Erythroblast (primary cell): ENCODE measurements at regions not wholly inside any gene's neighbourhood (a gene's known extent, or its start where the extent isn't known, plus 50 kb on each side); places are given as distances from the start of the nearest gene placed in this dataset.

Source experiments
- DNase-seq, 2 experiments: peaks; one replicate each; lab custom pipeline; 2025; lab: John Stamatoyannopoulos, UW
- GATA1 ChIP-seq: IDR thresholded peaks from 2 replicates; pipeline ENCODE4 v1.6.1; 2011; ENCODE audit warnings: low read depth, mild to moderate bottlenecking, control low read depth, low read length, moderate library complexity
- POLR2A ChIP-seq: IDR thresholded peaks from 2 replicates; pipeline ENCODE4 v1.6.1; 2011; ENCODE audit warnings: mild to moderate bottlenecking, low read length

DNA sequence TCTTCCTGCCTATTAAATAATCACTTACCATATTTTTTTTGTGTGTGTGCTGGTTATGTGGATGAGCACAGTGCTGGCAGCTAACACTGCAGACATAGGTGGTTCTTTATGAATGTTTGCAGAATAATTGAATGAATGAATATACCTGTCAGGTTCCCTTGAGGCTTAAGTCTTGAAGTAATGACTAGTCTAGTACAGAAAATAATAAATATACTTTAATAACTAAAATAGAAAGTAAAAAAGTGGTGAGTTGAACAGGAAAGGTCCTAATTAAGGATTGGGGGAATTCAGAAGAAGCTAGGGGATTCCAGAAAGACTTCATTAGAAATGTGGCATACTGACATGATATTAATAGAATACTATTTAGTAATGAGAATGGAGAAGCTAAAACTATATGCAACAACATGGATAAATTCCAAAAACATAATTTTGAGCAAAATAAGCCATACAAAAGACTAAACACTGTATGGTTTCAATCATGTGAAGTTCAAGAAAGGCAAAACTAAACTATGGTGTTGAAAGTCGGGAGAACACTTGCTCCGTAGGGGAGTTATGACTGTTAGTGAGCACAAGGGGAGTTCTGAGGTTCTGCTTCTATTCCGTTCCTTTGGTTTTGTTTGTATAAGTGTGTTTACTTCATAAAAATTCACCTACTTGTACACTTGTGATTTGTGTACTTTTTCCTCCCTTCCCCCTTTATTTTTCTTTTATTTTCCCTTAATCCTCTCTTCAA, 464.6 kb downstream of the MTX2 start:
- TF ChIP-seq POLR2A, result no peak
- TF ChIP-seq GATA1, result no peak
- DNase-seq, result no peak

DNA sequence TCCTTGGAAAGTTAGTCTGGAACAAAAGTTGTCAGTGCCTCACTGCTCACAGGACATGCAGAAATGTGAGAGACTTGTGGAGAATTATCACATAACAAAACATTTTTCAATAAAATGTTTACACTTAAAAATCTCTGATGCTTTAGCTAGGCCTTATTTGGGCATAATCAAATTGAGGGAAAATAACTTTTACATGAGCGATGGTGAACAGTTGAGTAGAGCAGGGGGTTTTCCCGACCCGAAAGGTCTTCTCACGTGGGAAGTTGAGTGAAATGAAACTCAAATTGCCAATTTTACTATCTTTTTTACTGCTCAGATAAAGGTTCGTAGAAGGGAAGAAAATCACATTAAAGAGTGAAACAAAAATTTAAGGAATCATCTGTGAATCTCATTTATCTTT, 465.6 kb downstream of the MTX2 start:
- no peak for DNase-seq
- TF ChIP-seq POLR2A, result no peak
- no peak for TF ChIP-seq GATA1

DNA sequence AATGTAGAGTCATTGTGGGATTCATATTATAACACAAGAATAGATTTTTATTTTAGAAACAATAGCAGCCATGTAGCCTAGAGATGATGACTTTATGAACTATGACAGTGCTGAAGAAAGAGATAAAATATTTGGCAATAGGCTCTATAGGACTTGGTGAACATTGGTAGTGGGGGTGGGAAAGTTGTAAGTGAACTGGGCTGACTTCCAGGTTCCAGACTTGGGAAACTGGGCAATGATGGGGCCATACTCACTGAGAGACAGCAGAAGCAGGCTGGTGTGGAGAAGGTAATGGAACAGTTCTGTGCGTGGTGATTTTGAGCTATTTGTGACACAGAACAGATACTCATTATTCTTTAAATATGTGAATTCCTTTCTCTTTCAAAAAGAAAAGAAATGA, 470.3 kb upstream of the HNRNPA3 start:
- TF ChIP-seq POLR2A, result no peak
- TF ChIP-seq GATA1, result no peak
- DNase-seq, result no peak

DNA sequence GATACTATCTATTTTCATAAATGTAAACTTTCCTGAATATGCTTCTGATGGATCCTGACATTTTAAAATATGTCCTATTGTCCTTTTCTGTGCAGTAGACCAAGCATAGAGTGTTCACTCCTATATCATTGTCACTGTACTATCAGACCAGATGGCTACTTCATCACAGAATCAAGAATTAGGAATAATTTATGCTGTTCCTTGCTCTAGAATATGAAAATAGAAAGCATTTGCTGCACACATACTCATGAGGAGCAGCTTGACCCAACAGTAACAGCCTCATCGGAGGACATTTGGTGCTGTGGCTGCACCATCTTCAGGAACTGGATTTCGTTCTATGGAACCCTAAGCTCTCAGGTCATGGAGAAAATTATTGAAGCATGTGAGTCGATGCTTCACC, 468.9 kb upstream of the HNRNPA3 start:
- DNase-seq, result no peak
- TF ChIP-seq POLR2A, result no peak
- TF ChIP-seq GATA1, result no peak

DNA sequence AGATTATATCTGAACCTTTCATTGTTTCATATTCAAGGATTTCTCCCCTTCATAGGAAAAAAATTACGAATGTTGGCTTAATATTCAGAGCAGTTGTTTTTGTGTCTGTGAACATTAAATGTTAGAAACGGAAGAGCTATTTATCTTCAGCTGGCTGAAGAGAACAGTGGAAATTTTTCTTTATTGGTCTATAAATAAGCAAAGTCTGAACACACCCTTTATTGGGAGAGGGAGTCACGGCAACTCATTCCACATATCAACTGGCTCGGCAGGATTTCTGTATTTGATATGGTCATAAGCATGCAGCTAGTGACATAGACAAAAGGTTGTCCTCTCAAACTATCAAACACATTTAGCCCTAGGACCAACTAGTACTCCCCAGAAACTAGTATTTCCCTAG, 468.4 kb upstream of the HNRNPA3 start:
- DNase-seq, result no peak
- TF ChIP-seq GATA1 (no peak), POLR2A (no peak)

DNA sequence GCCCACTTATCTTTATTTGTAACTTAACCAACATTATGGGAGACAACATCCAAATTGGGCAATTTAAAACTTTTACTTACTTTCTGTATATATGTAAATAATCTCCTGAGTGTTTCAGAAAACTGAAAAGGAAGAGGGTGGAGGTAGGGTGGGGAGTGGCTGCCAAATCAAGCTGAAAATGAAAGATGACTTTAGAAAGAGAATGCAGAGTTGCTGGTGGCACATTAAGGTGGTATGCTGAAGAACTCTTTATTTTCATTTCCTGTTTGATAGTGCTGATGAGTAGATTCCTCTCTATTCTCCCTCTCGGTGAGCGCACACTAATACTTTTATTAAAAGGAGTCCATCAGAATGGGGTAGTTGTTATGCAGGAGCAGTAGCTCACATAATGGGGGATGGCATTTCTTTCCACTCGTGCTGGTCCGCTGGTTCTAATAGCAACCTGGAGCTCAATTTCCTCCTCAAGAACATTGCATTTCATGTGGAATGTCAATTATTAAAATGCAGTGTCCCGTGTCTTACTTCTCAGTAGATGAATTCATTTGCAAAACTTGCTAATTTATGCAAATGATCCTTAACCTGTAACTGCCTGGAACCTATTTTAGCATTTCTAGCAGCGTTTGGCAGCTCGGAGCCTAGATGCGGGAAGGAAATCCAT, 466.9 kb upstream of the HNRNPA3 start:
- TF ChIP-seq POLR2A, result no peak
- no peak for TF ChIP-seq GATA1
- no peak for DNase-seq

DNA sequence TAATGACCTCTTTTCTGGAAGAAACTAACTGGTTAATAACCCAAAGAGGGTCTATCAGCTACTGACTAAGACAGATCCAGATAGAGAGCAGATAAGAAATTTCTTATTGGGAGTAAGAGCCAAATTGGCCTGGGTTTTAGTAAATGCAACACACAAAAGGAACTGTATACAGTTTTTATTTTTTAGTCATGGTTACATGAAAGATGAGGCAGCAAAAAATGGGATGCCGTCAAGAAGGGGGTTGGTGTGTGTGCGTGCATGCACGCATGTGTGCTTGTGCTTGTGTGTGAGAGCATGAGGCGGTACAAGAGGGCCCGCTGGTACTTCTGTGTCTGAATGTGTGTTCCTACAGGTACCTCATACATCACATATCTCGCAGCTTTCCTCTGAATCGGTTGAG, 466.2 kb upstream of the HNRNPA3 start:
- TF ChIP-seq GATA1 (no peak), POLR2A (no peak)
- no peak for DNase-seq

DNA sequence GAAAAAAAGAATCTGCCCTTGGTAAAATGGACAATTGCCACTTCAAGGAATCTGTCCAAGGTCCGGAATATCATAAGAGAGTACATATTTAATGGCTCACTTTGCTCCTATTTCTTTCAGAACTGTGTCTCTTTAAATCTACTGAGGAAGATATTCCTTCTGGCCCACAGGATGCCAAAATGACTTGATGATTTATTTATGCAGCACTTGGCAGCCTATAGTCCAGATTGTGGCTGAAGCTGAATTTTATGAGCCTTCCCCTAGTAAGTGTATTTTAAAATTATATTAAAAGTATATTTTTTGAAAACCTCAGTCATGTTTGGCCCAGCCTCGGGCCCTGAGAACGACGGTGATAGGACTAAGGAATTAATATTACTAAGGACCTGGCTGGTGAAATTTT, 465.1 kb upstream of the HNRNPA3 start:
- TF ChIP-seq GATA1, result no peak
- TF ChIP-seq POLR2A, result no peak

DNA sequence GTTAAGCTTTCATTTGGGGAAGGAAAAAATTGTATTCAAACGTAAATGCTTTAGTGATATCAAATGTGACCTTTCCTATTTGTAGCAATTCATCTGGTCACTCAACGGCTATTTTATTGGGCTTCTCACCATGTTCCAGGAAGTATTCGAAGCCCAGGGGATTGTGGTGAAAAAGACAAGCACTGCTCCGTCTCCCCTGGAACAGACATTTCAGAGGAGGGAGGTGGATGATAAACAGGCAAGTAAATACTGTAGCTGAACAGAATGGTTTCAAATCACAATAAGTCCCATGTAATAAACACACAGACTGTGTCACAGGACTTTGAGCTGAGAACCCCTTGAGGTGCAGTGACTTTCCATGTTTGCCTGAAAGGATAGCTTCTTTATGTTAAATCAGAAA, 464.7 kb upstream of the HNRNPA3 start:
- DNase-seq, result no peak
- TF ChIP-seq POLR2A (no peak), GATA1 (no peak)

More for the DNA sequence above, 465.1 kb upstream of the HNRNPA3 start:
- DNase-seq, result no peak

DNA sequence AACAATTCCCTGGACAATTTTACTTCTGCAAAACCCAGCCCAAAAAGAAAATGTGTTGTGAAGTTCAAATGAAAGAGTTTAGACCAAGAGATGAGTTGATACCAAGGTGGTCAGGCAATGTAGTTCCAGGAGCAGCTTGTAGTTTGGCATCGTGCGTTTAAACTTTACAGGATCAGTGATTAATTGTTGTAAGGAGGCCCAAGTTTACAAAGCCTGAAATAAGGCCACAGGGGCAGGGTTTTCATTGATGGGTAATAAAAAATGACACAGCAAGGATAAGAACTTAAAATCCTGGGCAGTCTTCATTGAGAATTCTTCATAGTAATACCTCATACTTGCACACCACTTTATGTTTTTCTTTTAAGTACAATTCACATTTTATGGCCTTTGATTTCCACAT, 463.9 kb upstream of the HNRNPA3 start:
- DNase-seq, result no peak
- TF ChIP-seq GATA1 (no peak), POLR2A (no peak)

DNA sequence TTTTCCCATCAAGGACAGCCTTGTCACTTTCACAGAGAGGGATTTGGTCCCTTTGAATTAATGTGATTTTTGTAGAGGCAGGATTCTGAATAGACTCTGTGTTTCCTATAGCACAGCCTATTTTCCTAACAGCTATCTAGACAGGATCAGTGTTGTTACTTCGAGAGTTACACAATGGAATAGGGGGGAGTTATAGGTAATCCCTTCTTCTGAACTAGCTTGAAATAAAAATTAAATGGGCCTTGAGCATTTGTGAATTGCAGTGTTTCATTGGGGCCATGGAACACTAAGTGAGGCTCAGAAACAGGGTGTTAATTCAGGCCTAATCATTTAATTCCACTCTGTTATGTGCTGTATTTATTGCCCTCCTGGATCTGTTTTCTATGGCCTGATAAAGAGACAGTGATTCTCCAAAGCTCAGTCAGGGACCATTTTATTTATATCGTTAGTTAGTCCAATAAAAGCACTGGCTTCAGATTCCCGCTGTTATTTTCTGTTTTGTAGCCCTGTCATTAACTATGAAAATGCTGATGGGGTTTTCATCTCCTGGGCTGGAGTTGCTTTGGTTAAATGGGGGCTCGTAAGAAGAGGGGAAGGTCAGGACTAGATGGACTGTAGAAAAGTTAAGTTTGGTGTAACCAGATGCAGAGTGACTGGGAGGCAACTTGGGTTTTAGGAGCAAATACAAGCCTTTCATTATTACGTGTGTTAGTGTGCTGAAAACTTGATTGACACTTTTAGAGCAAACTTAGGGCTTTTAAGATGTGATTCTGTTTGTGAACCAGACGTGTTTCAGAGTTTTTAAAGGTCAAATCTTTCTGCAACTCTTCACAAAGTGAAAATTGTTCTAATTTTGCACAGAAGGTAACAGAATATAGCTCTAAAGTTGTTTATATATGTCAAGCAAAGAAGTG, 461.0 kb upstream of the HNRNPA3 start:
- no peak for DNase-seq
- no peak for TF ChIP-seq GATA1
- no peak for TF ChIP-seq POLR2A

DNA sequence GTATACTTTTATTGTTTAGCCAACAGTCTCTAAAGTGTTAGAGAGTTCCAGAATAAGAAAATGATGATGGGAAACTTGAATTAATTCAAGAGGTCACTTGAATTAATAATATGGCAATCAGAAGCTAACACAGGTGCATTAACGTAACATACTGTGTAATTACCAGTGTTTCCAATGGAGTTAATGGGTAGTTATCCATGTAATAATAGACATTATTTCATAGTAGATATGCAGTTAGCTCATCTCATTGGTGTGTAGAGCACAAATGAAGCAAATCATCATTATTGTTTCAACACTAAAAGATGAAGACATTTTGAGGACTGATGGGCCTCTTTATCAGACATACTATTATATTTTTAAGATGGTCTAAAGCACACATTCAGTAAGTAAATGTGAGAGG, 460.3 kb upstream of the HNRNPA3 start:
- DNase-seq, result no peak
- TF ChIP-seq POLR2A, result no peak
- TF ChIP-seq GATA1, result no peak

DNA sequence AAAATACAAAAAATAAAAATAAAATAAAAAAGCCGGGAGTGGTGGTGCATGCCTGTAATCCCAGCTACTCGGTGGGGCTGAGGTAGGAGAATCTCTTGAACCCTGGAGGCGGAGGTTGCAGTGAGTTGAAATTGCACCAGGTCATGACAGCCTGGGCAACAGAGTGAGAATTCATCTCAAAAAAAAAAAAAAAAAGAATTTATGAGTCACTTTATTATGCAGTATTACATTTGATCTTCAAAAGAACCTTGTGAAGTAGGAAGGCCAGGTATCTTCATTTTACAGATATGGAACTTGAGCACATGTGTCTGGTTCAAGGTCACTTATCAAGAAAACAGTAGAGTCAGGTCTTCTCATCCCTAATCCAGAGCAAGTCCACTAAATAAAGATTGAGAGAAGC, 459.4 kb upstream of the HNRNPA3 start:
- TF ChIP-seq GATA1 (no peak), POLR2A (no peak)
- no peak for DNase-seq

DNA sequence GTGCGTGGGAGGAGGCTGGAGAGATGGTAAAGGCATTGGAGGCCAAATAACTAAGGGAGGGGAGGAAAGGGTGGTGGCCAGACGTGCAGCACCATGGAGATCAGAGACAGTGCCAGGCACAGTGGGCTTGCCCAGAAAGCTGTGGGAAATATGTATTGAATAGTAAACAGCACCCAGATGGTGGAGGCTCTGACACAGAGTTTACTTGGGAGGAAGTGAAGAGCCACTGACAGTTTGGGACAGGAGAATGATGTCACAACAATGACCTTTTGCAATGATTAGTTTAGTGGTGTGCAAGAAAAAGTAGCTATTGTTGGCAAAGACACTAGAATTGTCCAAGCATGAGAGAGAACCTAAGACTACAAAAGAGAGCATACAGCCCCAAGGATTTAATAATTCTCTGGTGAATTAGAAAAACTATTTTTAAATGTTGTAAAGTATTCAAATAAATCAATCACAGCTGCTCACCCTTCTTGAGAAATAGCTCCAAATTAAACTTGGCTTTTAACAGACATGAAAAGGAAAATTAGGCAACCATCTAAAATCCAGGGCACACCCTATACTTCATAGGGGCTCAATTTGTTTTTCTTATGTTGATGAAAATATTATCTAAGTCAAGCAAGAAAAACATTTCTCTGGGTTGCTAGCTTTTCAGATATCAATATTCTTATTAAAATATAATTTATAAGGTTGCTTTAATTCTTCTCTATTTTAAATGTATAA, 458.7 kb upstream of the HNRNPA3 start:
- no peak for DNase-seq
- no peak for TF ChIP-seq GATA1
- no peak for TF ChIP-seq POLR2A
